ENCODE measurements at regions not wholly inside any gene's neighbourhood (a gene's known extent, or its start where the extent isn't known, plus 50 kb on each side); places are given as distances from the start of the nearest gene placed in this dataset.

GRCh38 chr2:122736279-122736678 is 980.8 kb downstream of the TSN start:
- ChIA-PET POLR2A (no interaction called here), CTCF (interaction anchor here (0.6 kb wide), 1 partner anchor 48 kb away, joined by 3 read pairs; no protein-coding TSS in a partner anchor)
- Histone ChIP-seq H3K27ac (ENCODE audit: extremely low read depth, low read depth, low read length) (no peak overlapping the region), H3K4me1 (ENCODE audit: control insufficient read depth, insufficient read depth, low read length) (no peaks in the 10 kb centered on the region), H3K36me3 (ENCODE audit: control insufficient read depth in 2 of 2, insufficient read depth in 1 of 2, low read length in 2 of 2) (no peaks in the 10 kb centered on the region), H3K9me3 (ENCODE audit: control insufficient read depth, insufficient read depth, low read depth, low read length) (no peaks in the 10 kb centered on the region), H3K4me3 (ENCODE audit: low read depth, low read length) (no peak overlapping the region)
- no peak for TF ChIP-seq ZFP69B (tag by site-specific recombination; IDR thresholded peaks at IDR 0.05)
- TF ChIP-seq PATZ1 (tag by site-specific recombination; IDR thresholded peaks at IDR 0.05): no peak
- TF ChIP-seq ZNF311 (tag by site-specific recombination; IDR thresholded peaks at IDR 0.05; ENCODE audit: borderline replicate concordance): no peak
- no peak for TF ChIP-seq ZNF521 (tag by site-specific recombination; IDR thresholded peaks at IDR 0.05)
- TF ChIP-seq ZNF449 (tag by site-specific recombination; IDR thresholded peaks at IDR 0.05): no peak
- TF ChIP-seq ZBTB11 (tag by site-specific recombination; conservative IDR thresholded peaks at IDR 0.05; ENCODE audit: low read depth): no peak
- TF ChIP-seq ZNF843 (tag by site-specific recombination; IDR thresholded peaks at IDR 0.05): no peak
- TF ChIP-seq ZFP41 (tag by site-specific recombination; IDR thresholded peaks at IDR 0.05; ENCODE audit: borderline replicate concordance): no peak
- TF ChIP-seq WT1 (tag by site-specific recombination; IDR thresholded peaks at IDR 0.05): no peak
- no peak for TF ChIP-seq ZBTB49 (tag by site-specific recombination; IDR thresholded peaks at IDR 0.05; ENCODE audit: low read depth)
- no peak for TF ChIP-seq GLIS2 (tag by site-specific recombination; IDR thresholded peaks at IDR 0.05)
- no peak for TF ChIP-seq ZSCAN23 (tag by site-specific recombination; IDR thresholded peaks at IDR 0.05)
- TF ChIP-seq ZNF248 (tag by site-specific recombination; IDR thresholded peaks at IDR 0.05): no peak
- no peak for TF ChIP-seq IKZF3 (tag by site-specific recombination; IDR thresholded peaks at IDR 0.05)
- TF ChIP-seq ZNF600 (tag by site-specific recombination; IDR thresholded peaks at IDR 0.05): no peak
- no peak for TF ChIP-seq ZNF558 (tag by site-specific recombination; IDR thresholded peaks at IDR 0.05)
